GM12891 (cell line): ENCODE measurements at regions not wholly inside any gene's neighbourhood (a gene's known extent, or its start where the extent isn't known, plus 50 kb on each side); places are given as distances from the start of the nearest gene placed in this dataset.

Source experiments
- DNase-seq: peaks from one replicate; pipeline ENCODE4 v3.0.0; 2011; ENCODE audit warnings: low spot score; ENCODE audit not compliant: insufficient read length
- FAIRE-seq: peaks from 2 replicates; lab custom pipeline; 2011; peaks lifted over from hg19 to GRCh38; lab: Jason Lieb, UNC
- PAX5 ChIP-seq: IDR thresholded peaks from 2 replicates; pipeline ENCODE4 v1.6.1; 2011; ENCODE audit warnings: low read length, moderate library complexity, mild to moderate bottlenecking; ENCODE audit not compliant: insufficient read depth, severe bottlenecking
- POLR2A ChIP-seq: IDR thresholded peaks from 2 replicates; pipeline ENCODE4 v1.6.1; 2011; ENCODE audit warnings: low read depth, low read length, control low read depth
- POLR2AphosphoS5 ChIP-seq: IDR thresholded peaks from 2 replicates; pipeline ENCODE4 v1.6.1; 2011; ENCODE audit warnings: low read depth, low read length, control low read depth
- POU2F2 ChIP-seq: IDR thresholded peaks from 2 replicates; pipeline ENCODE4 v1.6.1; 2011; ENCODE audit warnings: low read depth, mild to moderate bottlenecking, control low read depth, low read length, moderate library complexity
- SPI1 ChIP-seq: IDR thresholded peaks from 2 replicates; pipeline ENCODE4 v1.6.1; 2011; ENCODE audit warnings: low read depth, low read length, control low read depth
- TAF1 ChIP-seq: IDR thresholded peaks from 2 replicates; pipeline ENCODE4 v1.6.1; 2011; ENCODE audit warnings: low read depth, low read length, control low read depth

- no peak for TF ChIP-seq SPI1
- no peak for TF ChIP-seq TAF1
- TF ChIP-seq POLR2A: no peak
- no peak for TF ChIP-seq POU2F2
- TF ChIP-seq PAX5: no peak
- TF ChIP-seq POLR2AphosphoS5: no peak
- no peak for FAIRE-seq
- no peak for DNase-seq
Measured at GRCh38 chr12:24708043-24708442, 240.9 kb downstream of the BCAT1 start.

GRCh38 chr12:24707334-24707733 is 241.6 kb downstream of the BCAT1 start:
- DNase-seq: no peak
- FAIRE-seq: no peak
- TF ChIP-seq SPI1 (no peak), POU2F2 (no peak), TAF1 (no peak), POLR2A (no peak), POLR2AphosphoS5 (no peak), PAX5 (no peak)

- DNase-seq: peak; percentile 37
- peak; percentile 88 for FAIRE-seq
- no peak for TF ChIP-seq POLR2A
- TF ChIP-seq POLR2AphosphoS5: no peak
- TF ChIP-seq SPI1: peak; percentile 100
- no peak for TF ChIP-seq TAF1
Measured at GRCh38 chr12:24705741-24706358, 243.1 kb downstream of the BCAT1 start.

GRCh38 chr12:24705216-24705615 is 243.7 kb downstream of the BCAT1 start:
- DNase-seq: no peak
- TF ChIP-seq POLR2A (no peak), SPI1 (peak; percentile 12; the same call in 1 of the 2 replicates)
- FAIRE-seq: no peak

- no peak for DNase-seq
- FAIRE-seq: no peak
- TF ChIP-seq TAF1: no peak
Measured at GRCh38 chr12:24701343-24701742, 247.6 kb downstream of the BCAT1 start.

GRCh38 chr12:24698972-24699371 is 249.9 kb downstream of the BCAT1 start:
- no peak for TF ChIP-seq POLR2A
- DNase-seq (no peak), FAIRE-seq (no peak)

- DNase-seq (no peak), FAIRE-seq (no peak)
- TF ChIP-seq POU2F2: no peak
- no peak for TF ChIP-seq POLR2AphosphoS5
- no peak for TF ChIP-seq PAX5
- no peak for TF ChIP-seq TAF1
- no peak for TF ChIP-seq POLR2A
- TF ChIP-seq SPI1: no peak
Measured at GRCh38 chr12:24697769-24698168, 251.1 kb downstream of the BCAT1 start.

GRCh38 chr12:24697295-24697694 is 251.6 kb downstream of the BCAT1 start:
- no peak for DNase-seq
- FAIRE-seq: no peak
- no peak for TF ChIP-seq POLR2A
- TF ChIP-seq POU2F2: no peak

GRCh38 chr12:24696800-24697199 is 252.1 kb downstream of the BCAT1 start:
- TF ChIP-seq POLR2A: no peak
- no peak for TF ChIP-seq PAX5
- no peak for TF ChIP-seq POLR2AphosphoS5
- TF ChIP-seq TAF1: no peak
- no peak for TF ChIP-seq SPI1
- no peak for TF ChIP-seq POU2F2
- no peak for FAIRE-seq
- DNase-seq: no peak

- FAIRE-seq (no peak), DNase-seq (no peak)
- TF ChIP-seq POLR2AphosphoS5 (no peak), POU2F2 (no peak), SPI1 (no peak), TAF1 (no peak), POLR2A (no peak), PAX5 (no peak)
Measured at GRCh38 chr12:24695657-24696329, 253.1 kb downstream of the BCAT1 start.
